ELF-1 (cell line): ENCODE measurements at regions not wholly inside any gene's neighbourhood (a gene's known extent, or its start where the extent isn't known, plus 50 kb on each side); places are given as distances from the start of the nearest gene placed in this dataset.

Experiments
- DNase-seq: peaks from one replicate; pipeline ENCODE4 v3.0.0-alpha.2; 2016; ENCODE audit warnings: low read depth, low spot score

- DNase-seq = no peak
Observed at GRCh38 chr22:48651036-48651890, 1176.4 kb downstream of the BRD1 start.

GRCh38 chr22:48650323-48651035 is 1177.2 kb downstream of the BRD1 start:
- no peak for DNase-seq

- DNase-seq = no peak
Observed at GRCh38 chr22:48649466-48649865, 1178.2 kb downstream of the BRD1 start.

GRCh38 chr22:48649031-48649430 is 1178.6 kb downstream of the BRD1 start:
- no peak for DNase-seq

- no peak for DNase-seq
Observed at GRCh38 chr22:48647606-48648515, 1179.8 kb downstream of the BRD1 start.

- DNase-seq = no peak
Observed at GRCh38 chr22:48647051-48647450, 1180.6 kb downstream of the BRD1 start.

GRCh38 chr22:48646216-48646925 is 1181.3 kb downstream of the BRD1 start:
- DNase-seq = no peak

- no peak for DNase-seq
Observed at GRCh38 chr22:48645766-48646165, 1181.9 kb downstream of the BRD1 start.

GRCh38 chr22:48644997-48645396 is 1182.7 kb downstream of the BRD1 start:
- DNase-seq = no peak

- DNase-seq = no peak
Observed at GRCh38 chr22:48644108-48644507, 1183.6 kb downstream of the BRD1 start.

- no peak for DNase-seq
Observed at GRCh38 chr22:48643066-48643731, 1184.5 kb downstream of the BRD1 start.

GRCh38 chr22:48642550-48642949 is 1185.1 kb downstream of the BRD1 start:
- no peak for DNase-seq

- DNase-seq = no peak
Observed at GRCh38 chr22:48641906-48642475, 1185.7 kb downstream of the BRD1 start.

GRCh38 chr22:48640890-48641841 is 1186.5 kb downstream of the BRD1 start:
- DNase-seq = no peak

GRCh38 chr22:48639896-48640748 is 1187.6 kb downstream of the BRD1 start:
- no peak for DNase-seq

GRCh38 chr22:48639021-48639795 is 1188.5 kb downstream of the BRD1 start:
- no peak for DNase-seq

GRCh38 chr22:48637231-48637630 is 1190.4 kb downstream of the BRD1 start:
- no peak for DNase-seq
